BJ (cell line): ENCODE measurements at regions not wholly inside any gene's neighbourhood (a gene's known extent, or its start where the extent isn't known, plus 50 kb on each side); places are given as distances from the start of the nearest gene placed in this dataset.

Source experiments
- CTCF ChIA-PET: fragments of 350-600 bp; formaldehyde crosslinking; extraction: SDS; loops from one replicate; lab custom pipeline; 2021; ENCODE audit warnings: antibody characterized with exemption, inconsistent platforms; lab: Yijun Ruan, JAX
- POLR2A ChIA-PET: fragments of 300-600 bp; sonication (Branson Sonifier 250); formaldehyde crosslinking; extraction: SDS; loops from one replicate; lab custom pipeline; 2021; ENCODE audit warnings: antibody characterized with exemption; lab: Charles Lee
- DNase-seq: peaks from one replicate; pipeline ENCODE4 v3.0.0-alpha.2; 2011; ENCODE audit warnings: low read depth
- H3K27me3 ChIP-seq: 2 replicates; pipeline ENCODE4 v1.6.0; 2011; ENCODE audit warnings: low read length; ENCODE audit not compliant: control insufficient read depth, insufficient read depth
- H3K36me3 ChIP-seq: 2 replicates; pipeline ENCODE4 v1.5.1; 2011; ENCODE audit warnings: low read length; ENCODE audit not compliant: control insufficient read depth, insufficient read depth
- H3K4me3 ChIP-seq: 2 replicates; pipeline ENCODE4 v1.5.1; 2011; ENCODE audit warnings: low read depth, mild to moderate bottlenecking, control low read depth, low read length
- CTCF ChIP-seq: IDR thresholded peaks from 2 replicates; pipeline ENCODE4 v1.5.1; 2011; ENCODE audit warnings: low read depth, mild to moderate bottlenecking, control low read depth, inconsistent platforms, low read length, moderate library complexity; ENCODE audit not compliant: insufficient read depth

- H3K27me3 ChIP-seq = peaks cover 2% of the 10 kb centered on the region
- CTCF ChIA-PET = no interaction called here
- no peak for TF ChIP-seq CTCF
- H3K36me3 ChIP-seq = no peaks in the 10 kb centered on the region
- POLR2A ChIA-PET = no interaction called here
- no peak for DNase-seq
- no peak overlapping the region for H3K4me3 ChIP-seq
Observed at GRCh38 chr13:34879851-34880250, 62.2 kb upstream of the NBEA start.

- no peak for TF ChIP-seq CTCF
- POLR2A ChIA-PET = no interaction called here
Observed at GRCh38 chr13:34881494-34881893, 60.6 kb upstream of the NBEA start.

GRCh38 chr13:34883396-34883795 is 58.7 kb upstream of the NBEA start:
- no peak for TF ChIP-seq CTCF
- Histone ChIP-seq H3K4me3 (no peak overlapping the region), H3K27me3 (peaks cover 2% of the 10 kb centered on the region), H3K36me3 (no peaks in the 10 kb centered on the region)
- ChIA-PET POLR2A (no interaction called here), CTCF (interaction anchor here (0.9 kb wide), 2 partner anchors 12 to 14 kb away, joined by 3 read pairs; no protein-coding TSS in a partner anchor)
- DNase-seq = no peak

More at GRCh38 chr13:34881494-34881893, 60.6 kb upstream of the NBEA start:
- CTCF ChIA-PET = interaction anchor here (0.9 kb wide), 1 partner anchor 86 kb away, joined by 4 read pairs; no protein-coding TSS in a partner anchor
- no peak for DNase-seq
- Histone ChIP-seq H3K4me3 (no peak overlapping the region), H3K36me3 (no peaks in the 10 kb centered on the region), H3K27me3 (peaks cover 2% of the 10 kb centered on the region)

- no peak for DNase-seq
- ChIA-PET POLR2A (no interaction called here), CTCF (interaction anchor here (0.6 kb wide), 1 partner anchor 1086 kb away, joined by 3 read pairs; no protein-coding TSS in a partner anchor)
- H3K36me3 ChIP-seq = no peaks in the 10 kb centered on the region
- no peak for TF ChIP-seq CTCF
- peaks cover 2% of the 10 kb centered on the region for H3K27me3 ChIP-seq
- H3K4me3 ChIP-seq = no peak overlapping the region
Observed at GRCh38 chr13:34884366-34884765, 57.7 kb upstream of the NBEA start.

GRCh38 chr13:34886121-34886875 is 55.8 kb upstream of the NBEA start:
- Histone ChIP-seq H3K4me3 (no peak overlapping the region), H3K27me3 (no peaks in the 10 kb centered on the region; the same call in 1 of the 2 replicates), H3K36me3 (no peaks in the 10 kb centered on the region)
- TF ChIP-seq CTCF = no peak
- POLR2A ChIA-PET = no interaction called here
- DNase-seq = no peak
- CTCF ChIA-PET = interaction anchor here (0.7 kb wide), 1 partner anchor 558 kb away, joined by 3 read pairs; no protein-coding TSS in a partner anchor
